Liver (tissue), 3 donors: ENCODE measurements at regions not wholly inside any gene's neighbourhood (a gene's known extent, or its start where the extent isn't known, plus 50 kb on each side); places are given as distances from the start of the nearest gene placed in this dataset.
"Not testable (repeated sequence)": the region's sequence is repeated elsewhere in the genome, so short reads cannot be mapped to it uniquely, and the experiment has no call there.

Experiments
- HNF4G ChIP-seq: IDR thresholded peaks from 2 replicates; pipeline ENCODE4 v1.6.1; 2016; ENCODE audit warnings: antibody characterized with exemption
- RAD21 ChIP-seq, 2 donors: IDR thresholded peaks; 2 replicates each; pipeline ENCODE4 v1.6.1; 2016; ENCODE audit warnings: antibody characterized with exemption in 2 of 2, mild to moderate bottlenecking in 2 of 2
- SP1 ChIP-seq: IDR thresholded peaks from 2 replicates; pipeline ENCODE4 v1.6.1; 2018; ENCODE audit warnings: antibody characterized with exemption, mild to moderate bottlenecking
- TAF1 ChIP-seq: conservative IDR thresholded peaks from 2 replicates; pipeline ENCODE4 v1.6.1; 2016; ENCODE audit warnings: antibody characterized with exemption, mild to moderate bottlenecking
- TF ChIP-seq, protein P1 (sequence below): IDR thresholded peaks from 2 replicates; pipeline ENCODE4 v1.6.1; 2016; ENCODE audit warnings: antibody characterized with exemption
- TF ChIP-seq, protein P2 (sequence below): fragments of 150-350 bp; IDR thresholded peaks from 2 replicates; pipeline ENCODE4 v1.5.1; 2017; ENCODE audit warnings: improper control_type of control experiment, low read depth, low read length; ENCODE audit not compliant: missing input control
- TF ChIP-seq, protein P3 (sequence below): IDR thresholded peaks from 2 replicates; pipeline ENCODE4 v1.6.1; 2016; ENCODE audit warnings: antibody characterized with exemption, mild to moderate bottlenecking
- donor health status: healthy.
- donor health status: healthy.

DNA sequence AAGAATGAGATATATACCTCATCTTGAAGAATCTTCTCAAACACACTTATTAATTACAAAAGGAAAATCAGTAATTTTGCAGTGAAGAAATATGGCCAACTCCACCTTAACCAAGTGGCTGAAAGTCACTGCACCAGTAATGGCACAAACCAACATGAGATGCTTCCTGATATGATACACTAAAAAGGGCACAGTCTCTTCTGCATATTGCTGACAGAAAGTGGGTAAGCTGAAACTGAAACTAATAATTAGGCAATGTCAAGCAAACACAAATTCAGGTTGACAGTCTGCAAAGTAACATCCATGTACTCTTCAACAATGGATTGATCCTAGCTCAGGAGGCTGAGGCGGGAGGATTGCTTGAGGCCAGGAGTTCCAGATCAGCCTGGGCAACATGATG lies 56.1 kb downstream of the ZNF22 start:
- not testable (repeated sequence) for TF ChIP-seq SP1; TAF1; RAD21 (IDR thresholded peaks at IDR 0.05); HNF4G
- TF ChIP-seq, protein P1, sequence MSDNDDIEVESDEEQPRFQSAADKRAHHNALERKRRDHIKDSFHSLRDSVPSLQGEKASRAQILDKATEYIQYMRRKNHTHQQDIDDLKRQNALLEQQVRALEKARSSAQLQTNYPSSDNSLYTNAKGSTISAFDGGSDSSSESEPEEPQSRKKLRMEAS: not testable (repeated sequence)
- TF ChIP-seq, protein P2, sequence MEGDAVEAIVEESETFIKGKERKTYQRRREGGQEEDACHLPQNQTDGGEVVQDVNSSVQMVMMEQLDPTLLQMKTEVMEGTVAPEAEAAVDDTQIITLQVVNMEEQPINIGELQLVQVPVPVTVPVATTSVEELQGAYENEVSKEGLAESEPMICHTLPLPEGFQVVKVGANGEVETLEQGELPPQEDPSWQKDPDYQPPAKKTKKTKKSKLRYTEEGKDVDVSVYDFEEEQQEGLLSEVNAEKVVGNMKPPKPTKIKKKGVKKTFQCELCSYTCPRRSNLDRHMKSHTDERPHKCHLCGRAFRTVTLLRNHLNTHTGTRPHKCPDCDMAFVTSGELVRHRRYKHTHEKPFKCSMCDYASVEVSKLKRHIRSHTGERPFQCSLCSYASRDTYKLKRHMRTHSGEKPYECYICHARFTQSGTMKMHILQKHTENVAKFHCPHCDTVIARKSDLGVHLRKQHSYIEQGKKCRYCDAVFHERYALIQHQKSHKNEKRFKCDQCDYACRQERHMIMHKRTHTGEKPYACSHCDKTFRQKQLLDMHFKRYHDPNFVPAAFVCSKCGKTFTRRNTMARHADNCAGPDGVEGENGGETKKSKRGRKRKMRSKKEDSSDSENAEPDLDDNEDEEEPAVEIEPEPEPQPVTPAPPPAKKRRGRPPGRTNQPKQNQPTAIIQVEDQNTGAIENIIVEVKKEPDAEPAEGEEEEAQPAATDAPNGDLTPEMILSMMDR: not testable (repeated sequence)
- TF ChIP-seq, protein P3, sequence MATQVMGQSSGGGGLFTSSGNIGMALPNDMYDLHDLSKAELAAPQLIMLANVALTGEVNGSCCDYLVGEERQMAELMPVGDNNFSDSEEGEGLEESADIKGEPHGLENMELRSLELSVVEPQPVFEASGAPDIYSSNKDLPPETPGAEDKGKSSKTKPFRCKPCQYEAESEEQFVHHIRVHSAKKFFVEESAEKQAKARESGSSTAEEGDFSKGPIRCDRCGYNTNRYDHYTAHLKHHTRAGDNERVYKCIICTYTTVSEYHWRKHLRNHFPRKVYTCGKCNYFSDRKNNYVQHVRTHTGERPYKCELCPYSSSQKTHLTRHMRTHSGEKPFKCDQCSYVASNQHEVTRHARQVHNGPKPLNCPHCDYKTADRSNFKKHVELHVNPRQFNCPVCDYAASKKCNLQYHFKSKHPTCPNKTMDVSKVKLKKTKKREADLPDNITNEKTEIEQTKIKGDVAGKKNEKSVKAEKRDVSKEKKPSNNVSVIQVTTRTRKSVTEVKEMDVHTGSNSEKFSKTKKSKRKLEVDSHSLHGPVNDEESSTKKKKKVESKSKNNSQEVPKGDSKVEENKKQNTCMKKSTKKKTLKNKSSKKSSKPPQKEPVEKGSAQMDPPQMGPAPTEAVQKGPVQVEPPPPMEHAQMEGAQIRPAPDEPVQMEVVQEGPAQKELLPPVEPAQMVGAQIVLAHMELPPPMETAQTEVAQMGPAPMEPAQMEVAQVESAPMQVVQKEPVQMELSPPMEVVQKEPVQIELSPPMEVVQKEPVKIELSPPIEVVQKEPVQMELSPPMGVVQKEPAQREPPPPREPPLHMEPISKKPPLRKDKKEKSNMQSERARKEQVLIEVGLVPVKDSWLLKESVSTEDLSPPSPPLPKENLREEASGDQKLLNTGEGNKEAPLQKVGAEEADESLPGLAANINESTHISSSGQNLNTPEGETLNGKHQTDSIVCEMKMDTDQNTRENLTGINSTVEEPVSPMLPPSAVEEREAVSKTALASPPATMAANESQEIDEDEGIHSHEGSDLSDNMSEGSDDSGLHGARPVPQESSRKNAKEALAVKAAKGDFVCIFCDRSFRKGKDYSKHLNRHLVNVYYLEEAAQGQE: not testable (repeated sequence)
